RWPE2 (cell line): ENCODE measurements at regions not wholly inside any gene's neighbourhood (a gene's known extent, or its start where the extent isn't known, plus 50 kb on each side); places are given as distances from the start of the nearest gene placed in this dataset.

ENCODE experiments used
- ATAC-seq: fragments of 200-7000 bp; cut with Tn5 transposase; 3 replicates; pipeline ENCODE4 v1.9.1; 2021; ENCODE audit warnings: low read depth
- DNase-seq: peaks from one replicate; pipeline ENCODE4 v3.0.0-alpha.2; 2020; ENCODE audit warnings: low spot score
- H3K27ac ChIP-seq: fragments of 450-650 bp; 2 replicates; pipeline ENCODE4 v1.5.1; 2017; ENCODE audit warnings: mild to moderate bottlenecking; ENCODE audit not compliant: poor library complexity, severe bottlenecking
- H3K27me3 ChIP-seq: fragments of 250-450 bp; sonication (Bioruptor Pico); 2 replicates; pipeline ENCODE4 v1.5.1; 2021; ENCODE audit warnings: mild to moderate bottlenecking, moderate library complexity; ENCODE audit not compliant: insufficient read depth, poor library complexity, severe bottlenecking
- H3K36me3 ChIP-seq: fragments of 250-450 bp; sonication (Bioruptor Pico); 2 replicates; pipeline ENCODE4 v1.5.1; 2020; ENCODE audit warnings: low read depth, mild to moderate bottlenecking, moderate library complexity
- H3K4me1 ChIP-seq: fragments of 250-450 bp; sonication (Bioruptor Pico); 2 replicates; pipeline ENCODE4 v1.5.1; 2021; ENCODE audit warnings: mild to moderate bottlenecking, moderate library complexity; ENCODE audit not compliant: insufficient read depth, poor library complexity, severe bottlenecking
- H3K4me3 ChIP-seq: fragments of 250-450 bp; sonication (Bioruptor Pico); 2 replicates; pipeline ENCODE4 v1.5.1; 2021; ENCODE audit warnings: mild to moderate bottlenecking, moderate library complexity; ENCODE audit not compliant: severe bottlenecking
- H3K9me3 ChIP-seq: fragments of 250-450 bp; sonication (Bioruptor Pico); 2 replicates; pipeline ENCODE4 v1.5.1; 2021; ENCODE audit warnings: mild to moderate bottlenecking, moderate library complexity; ENCODE audit not compliant: severe bottlenecking
- TF ChIP-seq, protein P1 (sequence below): fragments of 450-650 bp; IDR thresholded peaks from one replicate; pipeline ENCODE4 v1.5.1; 2017; ENCODE audit warnings: mild to moderate bottlenecking, moderate library complexity; ENCODE audit not compliant: poor library complexity, severe bottlenecking

DNA sequence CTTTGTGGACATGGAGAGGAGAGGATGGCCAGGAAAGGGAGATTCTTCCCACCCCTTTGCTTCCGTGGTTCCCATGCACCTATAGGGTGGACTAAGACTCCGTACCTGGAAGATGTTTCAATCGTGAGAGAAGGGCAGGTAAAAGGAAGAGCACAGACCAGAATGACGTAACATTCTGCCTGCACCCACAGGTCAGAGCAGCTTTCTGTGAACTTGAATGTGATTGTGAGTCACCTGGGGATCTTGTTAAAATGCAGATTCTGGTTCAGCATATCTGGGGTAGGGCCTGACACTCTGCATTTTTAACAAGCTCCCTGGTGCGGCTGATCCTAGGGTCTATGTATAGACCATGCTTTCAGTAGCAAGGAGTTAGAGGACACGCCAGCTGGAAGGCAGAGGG is 164.1 kb upstream of the SGK1 start:
- no peaks in the 10 kb centered on the region for H3K27me3 ChIP-seq
- H3K4me3 ChIP-seq: no peak overlapping the region
- TF ChIP-seq, protein P1, sequence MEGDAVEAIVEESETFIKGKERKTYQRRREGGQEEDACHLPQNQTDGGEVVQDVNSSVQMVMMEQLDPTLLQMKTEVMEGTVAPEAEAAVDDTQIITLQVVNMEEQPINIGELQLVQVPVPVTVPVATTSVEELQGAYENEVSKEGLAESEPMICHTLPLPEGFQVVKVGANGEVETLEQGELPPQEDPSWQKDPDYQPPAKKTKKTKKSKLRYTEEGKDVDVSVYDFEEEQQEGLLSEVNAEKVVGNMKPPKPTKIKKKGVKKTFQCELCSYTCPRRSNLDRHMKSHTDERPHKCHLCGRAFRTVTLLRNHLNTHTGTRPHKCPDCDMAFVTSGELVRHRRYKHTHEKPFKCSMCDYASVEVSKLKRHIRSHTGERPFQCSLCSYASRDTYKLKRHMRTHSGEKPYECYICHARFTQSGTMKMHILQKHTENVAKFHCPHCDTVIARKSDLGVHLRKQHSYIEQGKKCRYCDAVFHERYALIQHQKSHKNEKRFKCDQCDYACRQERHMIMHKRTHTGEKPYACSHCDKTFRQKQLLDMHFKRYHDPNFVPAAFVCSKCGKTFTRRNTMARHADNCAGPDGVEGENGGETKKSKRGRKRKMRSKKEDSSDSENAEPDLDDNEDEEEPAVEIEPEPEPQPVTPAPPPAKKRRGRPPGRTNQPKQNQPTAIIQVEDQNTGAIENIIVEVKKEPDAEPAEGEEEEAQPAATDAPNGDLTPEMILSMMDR: no peak
- H3K9me3 ChIP-seq: no peaks in the 10 kb centered on the region
- H3K4me1 ChIP-seq: peaks cover 6% of the 10 kb centered on the region
- no peak overlapping the region for H3K27ac ChIP-seq
- no peak for DNase-seq
- ATAC-seq: no peak
- no peaks in the 10 kb centered on the region for H3K36me3 ChIP-seq

DNA sequence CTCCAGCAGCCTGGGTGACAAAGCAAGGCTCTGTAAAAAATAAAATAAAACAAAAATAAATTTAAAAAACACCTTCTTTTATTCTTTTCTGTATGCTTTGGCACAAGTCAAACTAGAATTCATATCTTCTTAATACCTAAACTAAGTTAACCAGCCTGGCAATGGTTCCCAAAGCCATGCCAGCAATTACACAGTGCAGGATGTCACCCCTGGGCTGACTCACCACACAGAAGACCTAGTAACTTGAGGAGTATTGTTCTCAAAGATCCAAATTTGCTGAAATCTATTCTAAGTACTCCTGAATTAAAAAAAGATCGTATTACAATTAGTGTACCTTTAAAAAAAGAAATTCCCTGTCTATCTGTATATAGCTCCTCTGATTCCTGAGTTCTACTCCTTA is 162.7 kb upstream of the SGK1 start:
- peak; percentile 38; the same call in 1 of the 3 replicates for ATAC-seq

DNA sequence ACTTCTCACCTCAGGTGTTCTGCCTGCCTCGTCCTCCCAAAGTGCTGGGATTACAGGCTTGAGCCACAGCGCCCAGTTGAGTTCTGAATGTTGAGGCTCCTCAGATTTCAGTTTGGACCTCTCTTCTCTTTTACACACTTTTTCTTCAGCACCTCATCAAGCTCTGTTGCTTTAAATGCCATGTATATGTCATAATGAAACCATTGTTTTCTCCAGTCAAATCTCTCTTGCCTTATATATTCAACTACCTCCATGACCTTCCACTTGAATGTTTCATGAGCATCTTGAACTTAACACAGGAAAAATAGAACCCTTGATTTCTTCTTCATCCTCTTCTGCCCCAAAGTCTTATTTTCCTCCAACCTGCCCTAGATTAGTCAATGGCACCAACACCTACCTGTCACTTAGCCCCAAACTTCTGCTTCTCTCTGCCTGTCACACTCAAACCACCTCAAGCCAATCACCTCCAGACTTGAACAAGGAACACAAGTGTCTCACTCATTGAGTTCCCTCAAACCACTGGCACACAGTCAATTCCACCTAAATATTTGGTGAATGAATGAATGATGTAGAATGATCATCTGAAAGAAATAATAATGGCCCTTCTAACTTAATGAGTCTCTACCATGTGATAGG is 161.0 kb upstream of the SGK1 start:
- H3K9me3 ChIP-seq: no peaks in the 10 kb centered on the region
- TF ChIP-seq, protein P1: no peak
- no peaks in the 10 kb centered on the region for H3K27me3 ChIP-seq
- peaks cover 6% of the 10 kb centered on the region for H3K4me1 ChIP-seq
- DNase-seq (no peak), ATAC-seq (no peak)
- no peaks in the 10 kb centered on the region for H3K36me3 ChIP-seq
- H3K27ac ChIP-seq: no peak overlapping the region
- H3K4me3 ChIP-seq: no peak overlapping the region

More for the DNA sequence above, 162.7 kb upstream of the SGK1 start:
- Histone ChIP-seq H3K36me3 (no peaks in the 10 kb centered on the region), H3K27me3 (no peaks in the 10 kb centered on the region), H3K4me3 (no peak overlapping the region), H3K9me3 (no peaks in the 10 kb centered on the region), H3K4me1 (peaks cover 6% of the 10 kb centered on the region), H3K27ac (no peak overlapping the region)
- TF ChIP-seq, protein P1: no peak
- DNase-seq: no peak

DNA sequence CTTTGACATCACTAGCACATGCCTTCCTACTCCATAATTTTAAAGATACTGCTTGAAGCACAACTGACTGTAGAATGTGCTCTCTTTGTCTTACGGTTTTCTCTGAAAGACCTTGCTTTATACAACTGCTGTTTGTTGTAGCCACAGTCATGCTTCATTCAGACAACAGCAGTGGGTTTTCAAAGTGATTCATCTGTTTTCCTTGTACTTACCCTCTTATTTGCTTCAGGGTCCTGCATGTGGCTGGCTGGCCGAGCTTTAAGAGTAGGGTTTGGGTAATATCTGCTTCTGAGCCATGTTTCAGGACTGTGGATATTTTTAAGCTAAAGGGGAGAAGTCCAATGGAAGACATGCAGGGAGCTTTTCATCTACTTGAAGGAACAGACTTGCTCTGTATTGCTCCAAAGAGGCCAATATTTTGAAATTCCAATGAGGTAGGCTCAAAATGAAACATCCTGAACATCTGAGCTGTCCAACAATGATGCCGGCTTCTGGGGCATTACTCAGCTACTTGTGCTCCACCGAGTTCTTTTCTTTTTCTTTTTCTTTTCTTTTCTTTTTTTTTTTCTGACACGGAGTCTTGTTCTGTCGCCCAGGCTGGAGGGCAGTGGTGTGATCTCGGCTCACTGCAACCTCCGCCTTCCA is 160.2 kb upstream of the SGK1 start:
- TF ChIP-seq, protein P1: no peak
- DNase-seq (no peak), ATAC-seq (no peak)
- Histone ChIP-seq H3K4me1 (peaks cover 6% of the 10 kb centered on the region), H3K27me3 (no peaks in the 10 kb centered on the region), H3K36me3 (no peaks in the 10 kb centered on the region), H3K27ac (no peak overlapping the region), H3K9me3 (no peaks in the 10 kb centered on the region), H3K4me3 (no peak overlapping the region)

DNA sequence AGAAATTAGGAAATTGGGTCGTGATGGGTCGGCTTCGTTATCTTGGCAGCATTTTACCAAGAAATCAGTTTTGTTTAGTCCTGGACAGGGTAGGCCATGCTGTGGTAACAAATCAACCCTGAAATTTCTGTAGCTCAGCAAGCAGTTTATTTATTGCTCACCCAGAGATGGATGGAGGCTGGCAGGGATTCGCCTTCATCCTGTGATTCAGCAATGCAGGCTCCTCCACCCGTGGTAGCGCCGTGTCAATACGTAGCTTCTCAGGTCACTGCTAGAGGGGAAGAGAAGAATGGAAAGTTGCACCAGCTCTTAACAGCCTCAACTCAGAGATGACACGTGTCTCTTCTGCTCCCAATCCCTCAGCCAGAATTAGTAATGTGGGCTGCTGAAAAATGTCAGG is 157.0 kb upstream of the SGK1 start:
- DNase-seq (no peak), ATAC-seq (no peak)
- Histone ChIP-seq H3K9me3 (no peaks in the 10 kb centered on the region), H3K4me1 (no peaks in the 10 kb centered on the region), H3K27ac (no peak overlapping the region), H3K36me3 (no peaks in the 10 kb centered on the region), H3K27me3 (no peaks in the 10 kb centered on the region), H3K4me3 (no peak overlapping the region)
- TF ChIP-seq, protein P1: no peak
